ENCODE measurements at regions not wholly inside any gene's neighbourhood (a gene's known extent, or its start where the extent isn't known, plus 50 kb on each side); places are given as distances from the start of the nearest gene placed in this dataset.
"Not testable (repeated sequence)": the region's sequence is repeated elsewhere in the genome, so short reads cannot be mapped to it uniquely, and the experiment has no call there.

- Mint-ChIP-seq H3K9me3 (no peaks in the 10 kb centered on the region), H3K4me3 (no peak overlapping the region)
These were observed 153.6 kb upstream of the ELL2 start for GRCh38 chr5:96115147-96115807.

GRCh38 chr5:96114736-96115135 is 153.1 kb upstream of the ELL2 start:
- H3K4me3 Mint-ChIP-seq, result no peak overlapping the region

More at GRCh38 chr5:96115147-96115807, 153.6 kb upstream of the ELL2 start:
- DNase-seq (ENCODE audit: low spot score in 2 of 2), result no peak
- Mint-ChIP-seq H3K4me1 (no peaks in the 10 kb centered on the region), H3K27ac (no peak overlapping the region), H3K36me3 (no peaks in the 10 kb centered on the region), H3K27me3 (peaks cover 2% of the 10 kb centered on the region)
- no peak for ATAC-seq (ENCODE audit: low read depth)

GRCh38 chr5:96113170-96113939 is 151.7 kb upstream of the ELL2 start:
- Mint-ChIP-seq H3K27ac (no peak overlapping the region), H3K27me3 (no peaks in the 10 kb centered on the region), H3K4me3 (no peak overlapping the region), H3K36me3 (no peaks in the 10 kb centered on the region), H3K9me3 (no peaks in the 10 kb centered on the region), H3K4me1 (no peaks in the 10 kb centered on the region)
- ATAC-seq (ENCODE audit: low read depth) (no peak), DNase-seq (ENCODE audit: low spot score in 2 of 2) (no peak)

More at GRCh38 chr5:96114736-96115135, 153.1 kb upstream of the ELL2 start:
- Mint-ChIP-seq H3K9me3 (no peaks in the 10 kb centered on the region), H3K27me3 (peaks cover 2% of the 10 kb centered on the region), H3K36me3 (no peaks in the 10 kb centered on the region), H3K27ac (no peak overlapping the region), H3K4me1 (no peaks in the 10 kb centered on the region)
- ATAC-seq (ENCODE audit: low read depth), result no peak
- DNase-seq (ENCODE audit: low spot score in 2 of 2), result no peak

GRCh38 chr5:96112703-96113102 is 151.1 kb upstream of the ELL2 start:
- H3K9me3 Mint-ChIP-seq, result no peaks in the 10 kb centered on the region
- no peaks in the 10 kb centered on the region for H3K27me3 Mint-ChIP-seq
- ATAC-seq (ENCODE audit: low read depth), result no peak
- DNase-seq (ENCODE audit: low spot score in 2 of 2), result no peak
- H3K4me3 Mint-ChIP-seq, result no peak overlapping the region
- H3K27ac Mint-ChIP-seq, result no peak overlapping the region
- H3K36me3 Mint-ChIP-seq, result no peaks in the 10 kb centered on the region
- H3K4me1 Mint-ChIP-seq, result no peaks in the 10 kb centered on the region

GRCh38 chr5:96112123-96112670 is 150.5 kb upstream of the ELL2 start:
- no peaks in the 10 kb centered on the region for H3K27me3 Mint-ChIP-seq
- ATAC-seq (ENCODE audit: low read depth), result no peak
- no peak overlapping the region for H3K27ac Mint-ChIP-seq
- H3K4me1 Mint-ChIP-seq, result no peaks in the 10 kb centered on the region
- DNase-seq (ENCODE audit: low spot score in 2 of 2), result no peak
- no peaks in the 10 kb centered on the region for H3K36me3 Mint-ChIP-seq
- no peaks in the 10 kb centered on the region for H3K9me3 Mint-ChIP-seq
- no peak overlapping the region for H3K4me3 Mint-ChIP-seq

- ATAC-seq (ENCODE audit: low read depth) (no peak), DNase-seq (ENCODE audit: low spot score in 2 of 2) (no peak)
- Mint-ChIP-seq H3K9me3 (no peaks in the 10 kb centered on the region), H3K4me3 (no peak overlapping the region), H3K27me3 (no peaks in the 10 kb centered on the region), H3K36me3 (no peaks in the 10 kb centered on the region), H3K4me1 (no peaks in the 10 kb centered on the region), H3K27ac (no peak overlapping the region)
These were observed 149.6 kb upstream of the ELL2 start for GRCh38 chr5:96111080-96111756.

- H3K4me1 Mint-ChIP-seq, result no peaks in the 10 kb centered on the region
- no peak overlapping the region for H3K27ac Mint-ChIP-seq
- no peaks in the 10 kb centered on the region for H3K36me3 Mint-ChIP-seq
- H3K4me3 Mint-ChIP-seq, result no peak overlapping the region
- DNase-seq (ENCODE audit: low spot score in 2 of 2) (no peak), ATAC-seq (ENCODE audit: low read depth) (no peak)
- no peaks in the 10 kb centered on the region for H3K27me3 Mint-ChIP-seq
- no peaks in the 10 kb centered on the region for H3K9me3 Mint-ChIP-seq
These were observed 148.6 kb upstream of the ELL2 start for GRCh38 chr5:96110300-96110699.

GRCh38 chr5:96108629-96109028 is 147.0 kb upstream of the ELL2 start:
- H3K27me3 Mint-ChIP-seq; H3K9me3 Mint-ChIP-seq; H3K27ac Mint-ChIP-seq; H3K4me3 Mint-ChIP-seq; H3K4me1 Mint-ChIP-seq; DNase-seq (ENCODE audit: low spot score in 2 of 2); ATAC-seq (ENCODE audit: low read depth); H3K36me3 Mint-ChIP-seq: not testable (repeated sequence)

GRCh38 chr5:96103829-96104228 is 142.2 kb upstream of the ELL2 start:
- H3K36me3 Mint-ChIP-seq; H3K27ac Mint-ChIP-seq; H3K4me3 Mint-ChIP-seq; H3K27me3 Mint-ChIP-seq; H3K9me3 Mint-ChIP-seq; H3K4me1 Mint-ChIP-seq; DNase-seq (ENCODE audit: low spot score in 2 of 2); ATAC-seq (ENCODE audit: low read depth): not testable (repeated sequence)

- Mint-ChIP-seq H3K27me3 (peaks cover 2% of the 10 kb centered on the region), H3K27ac (no peak overlapping the region), H3K4me3 (no peak overlapping the region), H3K36me3 (no peaks in the 10 kb centered on the region), H3K4me1 (no peaks in the 10 kb centered on the region), H3K9me3 (peaks cover 5% of the 10 kb centered on the region)
- DNase-seq (ENCODE audit: low spot score in 2 of 2), result no peak
- no peak for ATAC-seq (ENCODE audit: low read depth)
These were observed 139.9 kb upstream of the ELL2 start for GRCh38 chr5:96101358-96102089.

- not testable (repeated sequence) for H3K4me1 Mint-ChIP-seq; H3K4me3 Mint-ChIP-seq; H3K27ac Mint-ChIP-seq; H3K27me3 Mint-ChIP-seq; H3K36me3 Mint-ChIP-seq; H3K9me3 Mint-ChIP-seq; ATAC-seq (ENCODE audit: low read depth); DNase-seq (ENCODE audit: low spot score in 2 of 2)
These were observed 135.8 kb upstream of the ELL2 start for GRCh38 chr5:96097488-96097887.

- H3K27me3 Mint-ChIP-seq, result peaks cover 2% of the 10 kb centered on the region
- DNase-seq (ENCODE audit: low spot score in 2 of 2), result no peak
- ATAC-seq (ENCODE audit: low read depth), result no peak
- H3K27ac Mint-ChIP-seq, result no peak overlapping the region
- H3K36me3 Mint-ChIP-seq, result no peaks in the 10 kb centered on the region
- H3K9me3 Mint-ChIP-seq, result peaks cover 5% of the 10 kb centered on the region
- no peaks in the 10 kb centered on the region for H3K4me1 Mint-ChIP-seq
- no peak overlapping the region for H3K4me3 Mint-ChIP-seq
These were observed 135.1 kb upstream of the ELL2 start for GRCh38 chr5:96096724-96097123.

- Mint-ChIP-seq H3K27ac (no peak overlapping the region), H3K9me3 (peaks cover 5% of the 10 kb centered on the region), H3K36me3 (no peaks in the 10 kb centered on the region), H3K4me1 (no peaks in the 10 kb centered on the region), H3K27me3 (no peaks in the 10 kb centered on the region), H3K4me3 (no peak overlapping the region)
- DNase-seq (ENCODE audit: low spot score in 2 of 2) (no peak), ATAC-seq (ENCODE audit: low read depth) (no peak)
These were observed 133.3 kb upstream of the ELL2 start for GRCh38 chr5:96094904-96095303.

Measured in memory B cell (primary cell).